Hepatocyte (in vitro differentiated cells): ENCODE measurements at regions not wholly inside any gene's neighbourhood (a gene's known extent, or its start where the extent isn't known, plus 50 kb on each side); places are given as distances from the start of the nearest gene placed in this dataset.

Experiments
- DNase-seq: peaks from one replicate; pipeline ENCODE4 v3.0.0-alpha.2; 2016; ENCODE audit warnings: low spot score
- H2AFZ ChIP-seq: fragments of 200-600 bp; sonication (generic); 2 replicates; pipeline ENCODE4 v1.6.0; 2016; ENCODE audit warnings: antibody characterized with exemption, mild to moderate bottlenecking
- H3K27ac ChIP-seq: fragments of 200-600 bp; sonication (generic); 2 replicates; pipeline ENCODE4 v1.5.1; 2016; ENCODE audit warnings: mild to moderate bottlenecking
- H3K27me3 ChIP-seq: fragments of 200-600 bp; sonication (generic); 2 replicates; pipeline ENCODE4 v1.6.1; 2016
- H3K36me3 ChIP-seq: fragments of 200-600 bp; sonication (generic); replicated peaks from 2 replicates; pipeline ENCODE4 v1.5.1; 2016; ENCODE audit warnings: low read depth; ENCODE audit not compliant: insufficient read depth
- H3K4me1 ChIP-seq: fragments of 200-600 bp; sonication (generic); 2 replicates; pipeline ENCODE4 v1.5.1; 2016; ENCODE audit warnings: mild to moderate bottlenecking, moderate library complexity; ENCODE audit not compliant: insufficient read depth
- H3K4me2 ChIP-seq: fragments of 200-600 bp; sonication (generic); 2 replicates; pipeline ENCODE4 v1.6.0; 2016
- H3K4me3 ChIP-seq: fragments of 200-600 bp; sonication (generic); 2 replicates; pipeline ENCODE4 v1.5.1; 2016; ENCODE audit warnings: mild to moderate bottlenecking
- H3K79me2 ChIP-seq: fragments of 200-600 bp; sonication (generic); 2 replicates; pipeline ENCODE4 v1.6.0; 2017; ENCODE audit warnings: mild to moderate bottlenecking
- H3K9me2 ChIP-seq: fragments of 200-600 bp; sonication (generic); replicated peaks from 2 replicates; pipeline ENCODE4 v1.6.0; 2017; ENCODE audit warnings: mild to moderate bottlenecking; ENCODE audit not compliant: insufficient read depth
- H3K9me3 ChIP-seq: fragments of 200-600 bp; sonication (generic); 2 replicates; pipeline ENCODE4 v1.5.1; 2016; ENCODE audit warnings: low read depth, mild to moderate bottlenecking
- H4K20me1 ChIP-seq: fragments of 200-600 bp; sonication (generic); 2 replicates; pipeline ENCODE4 v1.6.0; 2016; ENCODE audit warnings: mild to moderate bottlenecking; ENCODE audit not compliant: insufficient read depth, poor library complexity, severe bottlenecking
- CTCF ChIP-seq: fragments of 200-600 bp; sonication (generic); IDR thresholded peaks from 2 replicates; pipeline ENCODE4 v1.5.1; 2016; ENCODE audit warnings: antibody characterized with exemption, mild to moderate bottlenecking; ENCODE audit not compliant: poor library complexity
- EZH2 ChIP-seq: fragments of 200-600 bp; sonication (generic); IDR thresholded peaks from 2 replicates; pipeline ENCODE4 v1.6.1; 2016; ENCODE audit warnings: antibody characterized with exemption, mild to moderate bottlenecking, borderline replicate concordance
- EZH2phosphoT487 ChIP-seq: fragments of 200-600 bp; sonication (generic); IDR thresholded peaks from one replicate; pipeline ENCODE4 v1.6.1; 2018; ENCODE audit warnings: antibody characterized with exemption, mild to moderate bottlenecking, low read depth, moderate library complexity; ENCODE audit not compliant: unreplicated experiment, severe bottlenecking
- WGBS: methylation state at CpG from one replicate; pipeline ENCODE4 v1.1.6; 2016; ENCODE audit warnings: low lambda C conversion rate; ENCODE audit errors: missing lambda C conversion rate; 5-methylcytosine and 5-hydroxymethylcytosine counted together

GRCh38 chr3:111368056-111368455 is 173.9 kb upstream of the CD96 start:
- TF ChIP-seq CTCF (no peak), EZH2phosphoT487 (no peak), EZH2 (no peak)

DNA sequence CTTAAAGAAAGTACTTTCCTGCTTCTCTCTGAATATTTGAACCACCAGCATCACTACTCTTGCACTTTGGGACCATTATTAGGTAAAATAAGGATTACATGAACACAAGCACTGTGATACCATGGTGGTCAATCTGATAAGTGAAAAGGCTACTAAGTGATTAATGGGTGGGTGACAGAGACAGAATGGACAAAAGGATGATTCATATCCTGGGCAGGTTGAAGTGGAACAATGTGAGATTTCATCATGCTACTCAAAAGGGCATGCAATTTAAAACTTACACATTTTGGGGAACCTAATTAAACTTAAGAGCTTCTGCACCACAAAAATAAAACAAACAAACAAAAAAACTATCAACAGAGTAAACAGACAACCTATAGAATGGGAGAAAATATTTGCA is 172.0 kb upstream of the CD96 start:
- DNase-seq, result no peak
- Histone ChIP-seq H4K20me1 (no peaks in the 10 kb centered on the region), H3K36me3 (no peaks in the 10 kb centered on the region), H3K4me1 (no peaks in the 10 kb centered on the region), H2AFZ (no peak overlapping the region), H3K27me3 (no peaks in the 10 kb centered on the region), H3K9me3 (peaks cover 7% of the 10 kb centered on the region), H3K27ac (no peak overlapping the region), H3K4me3 (no peak overlapping the region), H3K79me2 (no peaks in the 10 kb centered on the region), H3K9me2 (no peaks in the 10 kb centered on the region), H3K4me2 (no peak overlapping the region)
- TF ChIP-seq EZH2, result no peak
- no peak for TF ChIP-seq CTCF
- no peak for TF ChIP-seq EZH2phosphoT487

More at GRCh38 chr3:111368056-111368455, 173.9 kb upstream of the CD96 start:
- Histone ChIP-seq H3K4me3 (no peak overlapping the region), H3K27me3 (no peaks in the 10 kb centered on the region), H3K36me3 (no peaks in the 10 kb centered on the region), H3K9me2 (no peaks in the 10 kb centered on the region), H3K27ac (no peak overlapping the region), H3K4me2 (no peak overlapping the region), H3K4me1 (no peaks in the 10 kb centered on the region), H4K20me1 (no peaks in the 10 kb centered on the region), H2AFZ (no peak overlapping the region), H3K9me3 (peaks cover 7% of the 10 kb centered on the region), H3K79me2 (no peaks in the 10 kb centered on the region)
- DNase-seq, result no peak
- 93% methylated on average over 1 of the region's 1 CpG for WGBS

GRCh38 chr3:111373239-111373638 is 168.8 kb upstream of the CD96 start:
- H3K36me3 ChIP-seq, result no peaks in the 10 kb centered on the region
- 96% methylated on average over 3 of the region's 3 CpGs for WGBS
- no peaks in the 10 kb centered on the region for H3K27me3 ChIP-seq

More at GRCh38 chr3:111373239-111373638, 168.8 kb upstream of the CD96 start:
- Histone ChIP-seq H3K9me2 (no peaks in the 10 kb centered on the region), H3K79me2 (no peaks in the 10 kb centered on the region), H3K4me2 (no peak overlapping the region), H3K27ac (no peak overlapping the region), H3K9me3 (peaks cover 7% of the 10 kb centered on the region), H2AFZ (no peak overlapping the region), H4K20me1 (no peaks in the 10 kb centered on the region), H3K4me3 (no peak overlapping the region), H3K4me1 (no peaks in the 10 kb centered on the region)
- no peak for DNase-seq
- TF ChIP-seq EZH2 (no peak), EZH2phosphoT487 (no peak), CTCF (no peak)
